Endothelial cell of umbilical vein (primary cell): ENCODE measurements at regions not wholly inside any gene's neighbourhood (a gene's known extent, or its start where the extent isn't known, plus 50 kb on each side); places are given as distances from the start of the nearest gene placed in this dataset.

Experiments used
- EZH2 ChIP-seq: IDR thresholded peaks from 2 replicates; pipeline ENCODE4 v1.6.1; 2012; ENCODE audit warnings: borderline replicate concordance, low read depth, mild to moderate bottlenecking, moderate library complexity, low read length, inconsistent platforms; ENCODE audit not compliant: severe bottlenecking
- JUN ChIP-seq: IDR thresholded peaks from 2 replicates; pipeline ENCODE4 v1.6.1; 2011; ENCODE audit warnings: borderline replicate concordance, low read depth; ENCODE audit not compliant: insufficient read length, insufficient read depth
- POLR2A ChIP-seq: IDR thresholded peaks from 2 replicates; pipeline ENCODE4 v1.6.1; 2012; ENCODE audit warnings: low read depth, mild to moderate bottlenecking, control low read depth, low read length
- POLR2AphosphoS5 ChIP-seq: IDR thresholded peaks from 2 replicates; pipeline ENCODE4 v1.6.1; 2012; ENCODE audit warnings: low read depth, mild to moderate bottlenecking, control low read depth, low read length, moderate library complexity; ENCODE audit not compliant: insufficient read depth
- TF ChIP-seq, protein P1 (sequence below), 2 donors: IDR thresholded peaks; 1 replicate in 1 of 2; 2 replicates in 1 of 2; pipeline ENCODE4 v1.5.1; 2011; ENCODE audit warnings: low read length in 2 of 2, mild to moderate bottlenecking in 2 of 2, moderate library complexity in 2 of 2, control low read depth in 1 of 2, inconsistent platforms in 1 of 2, low read depth in 1 of 2; ENCODE audit not compliant: insufficient read depth in 1 of 2; ENCODE audit errors: extremely low read depth in 1 of 2
- TF ChIP-seq, protein P2 (sequence below): IDR thresholded peaks from 2 replicates; pipeline ENCODE4 v1.6.1; 2011; ENCODE audit not compliant: insufficient read depth, insufficient read length

DNA sequence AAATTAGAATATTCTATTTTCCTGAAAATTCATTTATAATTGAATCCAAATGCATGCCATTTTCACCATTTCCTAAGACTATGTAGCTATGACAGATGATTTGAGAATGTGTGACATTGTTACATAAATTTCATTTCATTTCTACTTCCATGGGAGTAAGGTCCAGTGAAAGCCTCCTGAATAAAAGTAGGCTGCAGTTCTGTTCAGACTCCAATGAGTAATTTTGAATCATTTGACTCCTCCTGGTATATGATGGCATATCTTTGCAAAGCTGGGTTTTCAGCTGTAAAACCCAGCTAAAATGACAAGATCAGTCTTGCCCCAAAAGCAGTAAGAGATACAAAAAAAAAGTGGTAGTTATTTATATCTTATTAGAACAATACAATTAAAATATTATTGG lies 101.0 kb upstream of the DNAJC10 start:
- TF ChIP-seq EZH2 = no peak
- TF ChIP-seq, protein P1, sequence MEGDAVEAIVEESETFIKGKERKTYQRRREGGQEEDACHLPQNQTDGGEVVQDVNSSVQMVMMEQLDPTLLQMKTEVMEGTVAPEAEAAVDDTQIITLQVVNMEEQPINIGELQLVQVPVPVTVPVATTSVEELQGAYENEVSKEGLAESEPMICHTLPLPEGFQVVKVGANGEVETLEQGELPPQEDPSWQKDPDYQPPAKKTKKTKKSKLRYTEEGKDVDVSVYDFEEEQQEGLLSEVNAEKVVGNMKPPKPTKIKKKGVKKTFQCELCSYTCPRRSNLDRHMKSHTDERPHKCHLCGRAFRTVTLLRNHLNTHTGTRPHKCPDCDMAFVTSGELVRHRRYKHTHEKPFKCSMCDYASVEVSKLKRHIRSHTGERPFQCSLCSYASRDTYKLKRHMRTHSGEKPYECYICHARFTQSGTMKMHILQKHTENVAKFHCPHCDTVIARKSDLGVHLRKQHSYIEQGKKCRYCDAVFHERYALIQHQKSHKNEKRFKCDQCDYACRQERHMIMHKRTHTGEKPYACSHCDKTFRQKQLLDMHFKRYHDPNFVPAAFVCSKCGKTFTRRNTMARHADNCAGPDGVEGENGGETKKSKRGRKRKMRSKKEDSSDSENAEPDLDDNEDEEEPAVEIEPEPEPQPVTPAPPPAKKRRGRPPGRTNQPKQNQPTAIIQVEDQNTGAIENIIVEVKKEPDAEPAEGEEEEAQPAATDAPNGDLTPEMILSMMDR (IDR thresholded peaks at IDR 0.05; ENCODE audit: extremely low read depth in 1 of 2, insufficient read depth in 1 of 2, low read depth in 1 of 2, low read length in 2 of 2) = no peak
- no peak for TF ChIP-seq POLR2A
- no peak for TF ChIP-seq JUN
- no peak for TF ChIP-seq POLR2AphosphoS5
- TF ChIP-seq, protein P2, sequence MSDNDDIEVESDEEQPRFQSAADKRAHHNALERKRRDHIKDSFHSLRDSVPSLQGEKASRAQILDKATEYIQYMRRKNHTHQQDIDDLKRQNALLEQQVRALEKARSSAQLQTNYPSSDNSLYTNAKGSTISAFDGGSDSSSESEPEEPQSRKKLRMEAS = no peak
